Right lobe of liver (tissue), 6 donors: ENCODE measurements at regions not wholly inside any gene's neighbourhood (a gene's known extent, or its start where the extent isn't known, plus 50 kb on each side); places are given as distances from the start of the nearest gene placed in this dataset.

Experiments used
- ATAC-seq, 4 donors: fragments of 200-7000 bp; cut with Tn5 transposase; one replicate each; pipeline ENCODE4 v1.9.1; 2020; ENCODE audit warnings: mild to moderate bottlenecking in 4 of 4, moderate library complexity in 4 of 4
- DNase-seq, 3 donors: peaks; one replicate each; pipeline ENCODE4 v3.0.0-alpha.2; 2020
- H3K27ac ChIP-seq, 3 donors: fragments of 200-600 bp; one replicate each; pipeline ENCODE4 v1.8.0; 2022
- H3K27me3 ChIP-seq, 2 donors: fragments of 200-600 bp; one replicate each; pipeline ENCODE4 v1.8.0; 2022
- H3K36me3 ChIP-seq, 4 donors: fragments of 200-600 bp; sonication (generic) in 1 of 4; one replicate each; pipeline versions ENCODE4 v1.5.1 to v1.8.0; 2017 to 2022; ENCODE audit warnings: control low read depth in 1 of 4
- H3K4me1 ChIP-seq, 4 donors: fragments of 200-600 bp; sonication (generic) in 1 of 4; one replicate each; pipeline versions ENCODE4 v1.5.1 to v1.8.0; 2017 to 2022; ENCODE audit warnings: control low read depth in 1 of 4
- H3K4me3 ChIP-seq, 3 donors: fragments of 200-600 bp; one replicate each; pipeline ENCODE4 v1.8.0; 2022
- H3K9me3 ChIP-seq, 4 donors: fragments of 200-600 bp; sonication (generic) in 1 of 4; one replicate each; pipeline versions ENCODE4 v1.5.1 to v1.8.0; 2017 to 2022; ENCODE audit warnings: control low read depth in 1 of 4
- CTCF ChIP-seq, 4 donors: fragments of 200-600 bp in 3 of 4; fragments of 450-650 bp in 1 of 4; IDR thresholded peaks; one replicate each; pipeline versions ENCODE4 v1.5.1 to v1.8.0; 2016 to 2022; ENCODE audit warnings: antibody characterized with exemption in 4 of 4, mild to moderate bottlenecking in 2 of 4
- POLR2A ChIP-seq: fragments of 450-650 bp; IDR thresholded peaks from one replicate; pipeline ENCODE4 v1.6.1; 2017; ENCODE audit warnings: antibody characterized with exemption, mild to moderate bottlenecking
- WGBS: methylation state at CpG from one replicate; pipeline ENCODE4 v1.1.6; 2018; ENCODE audit warnings: low coverage, low lambda C conversion rate; ENCODE audit not compliant: insufficient coverage; ENCODE audit errors: missing lambda C conversion rate; 5-methylcytosine and 5-hydroxymethylcytosine counted together
- intact Hi-C, 2 donors: fragments of 100-400 bp; cut with DNase I; formaldehyde crosslinking; loops; one replicate each; pipeline versions ENCODE4 v1.11.2 to v1.14.1; 2022
- donor health status: DM: no; HTN: yes; CAD: no.
- donor health status: DM: no; HTN: no; CAD: no.
- donor health status: DM: no; HTN: no; CAD: no.
- donor health status: DM: no; HTN: yes; CAD: no.
- donor health status: DM: no; HTN: yes; CAD: no.

GRCh38 chr9:110059461-110059860 is 148.5 kb downstream of the C9orf152 start:
- H3K36me3 ChIP-seq: no peaks in the 10 kb centered on the region
- peaks cover 0 to 25% (median 6%) of the 10 kb centered on the region in 4 donors for H3K4me1 ChIP-seq
- ATAC-seq (peak; percentile 71 to 91 (median 88)), DNase-seq (peak in 2 of 3 donors; percentile 73 to 75)
- no peaks in the 10 kb centered on the region for H3K9me3 ChIP-seq
- no peak overlapping the region for H3K4me3 ChIP-seq
- no peaks in the 10 kb centered on the region for H3K27me3 ChIP-seq
- 0% methylated on average over 1 of the region's 1 CpG for WGBS
- TF ChIP-seq CTCF (IDR thresholded peaks at IDR 0.05) (no peak), POLR2A (no peak)
- H3K27ac ChIP-seq: peak overlapping the region in 2 of 3 donors; percentile 24 to 30
- intact Hi-C loops: no loop called here

- DNase-seq (peak in 1 of 3 donors; percentile 38), ATAC-seq (peak; percentile 45 to 64 (median 59))
- Histone ChIP-seq H3K4me3 (no peak overlapping the region), H3K27ac (no peak overlapping the region), H3K4me1 (peaks cover 0 to 23% (median 0%) of the 10 kb centered on the region in 4 donors), H3K36me3 (no peaks in the 10 kb centered on the region), H3K27me3 (no peaks in the 10 kb centered on the region), H3K9me3 (no peaks in the 10 kb centered on the region)
- TF ChIP-seq CTCF (IDR thresholded peaks at IDR 0.05) (no peak), POLR2A (no peak)
- intact Hi-C loops: no loop called here
- WGBS: 62% methylated on average over 5 of the region's 5 CpGs
Observed at GRCh38 chr9:110064803-110065202, 143.2 kb downstream of the C9orf152 start.

GRCh38 chr9:110065532-110065931 is 142.4 kb downstream of the C9orf152 start:
- H3K9me3 ChIP-seq: no peaks in the 10 kb centered on the region
- intact Hi-C loops: no loop called here
- DNase-seq: no peak
- no peaks in the 10 kb centered on the region for H3K36me3 ChIP-seq
- peaks cover 0 to 18% (median 0%) of the 10 kb centered on the region in 4 donors for H3K4me1 ChIP-seq
- ATAC-seq: peak in 3 of 4 donors; percentile 46 to 74 (median 66)
- H3K4me3 ChIP-seq: no peak overlapping the region
- no peak overlapping the region for H3K27ac ChIP-seq
- H3K27me3 ChIP-seq: no peaks in the 10 kb centered on the region
- no peak for TF ChIP-seq POLR2A
- no peak for TF ChIP-seq CTCF (IDR thresholded peaks at IDR 0.05)
- WGBS: 37% methylated on average over 2 of the region's 2 CpGs

- intact Hi-C loops: no loop called here
Observed at GRCh38 chr9:110066929-110067716, 140.8 kb downstream of the C9orf152 start.

More at GRCh38 chr9:110066929-110067716, 140.8 kb downstream of the C9orf152 start:
- H3K27me3 ChIP-seq: no peaks in the 10 kb centered on the region
- peaks cover 0 to 18% (median 0%) of the 10 kb centered on the region in 4 donors for H3K4me1 ChIP-seq
- 38% methylated on average over 6 of the region's 6 CpGs for WGBS
- H3K36me3 ChIP-seq: no peaks in the 10 kb centered on the region
- no peaks in the 10 kb centered on the region for H3K9me3 ChIP-seq
- no peak overlapping the region for H3K27ac ChIP-seq
- no peak for TF ChIP-seq CTCF (IDR thresholded peaks at IDR 0.05)
- TF ChIP-seq POLR2A: no peak
- H3K4me3 ChIP-seq: no peak overlapping the region
- DNase-seq (no peak), ATAC-seq (no peak)
